Adipocyte (in vitro differentiated cells): ENCODE measurements at regions not wholly inside any gene's neighbourhood (a gene's known extent, or its start where the extent isn't known, plus 50 kb on each side); places are given as distances from the start of the nearest gene placed in this dataset.
"Not testable (repeated sequence)": the region's sequence is repeated elsewhere in the genome, so short reads cannot be mapped to it uniquely, and the experiment has no call there.

Source experiments
- DNase-seq: peaks from one replicate; pipeline ENCODE4 v3.0.0-alpha.2; 2015; ENCODE audit warnings: low read depth
- H3K27me3 ChIP-seq: replicated peaks from 2 replicates; pipeline ENCODE4 v1.7.0; 2013; ENCODE audit warnings: mild to moderate bottlenecking, low read length, moderate library complexity; ENCODE audit not compliant: control insufficient read depth, insufficient read depth
- H3K36me3 ChIP-seq: 2 replicates; pipeline ENCODE4 v1.7.0; 2013; ENCODE audit warnings: low read length, mild to moderate bottlenecking, moderate library complexity; ENCODE audit not compliant: control insufficient read depth, insufficient read depth, severe bottlenecking
- H3K4me1 ChIP-seq: 2 replicates; pipeline ENCODE4 v1.7.0; 2013; ENCODE audit warnings: mild to moderate bottlenecking, low read length, moderate library complexity; ENCODE audit not compliant: control insufficient read depth, insufficient read depth
- H3K4me3 ChIP-seq: 2 replicates; pipeline ENCODE4 v1.7.0; 2013; ENCODE audit warnings: mild to moderate bottlenecking, low read length, moderate library complexity
- H3K9ac ChIP-seq: 2 replicates; pipeline ENCODE4 v1.7.0; 2013; ENCODE audit warnings: mild to moderate bottlenecking, low read length, moderate library complexity
- H3K9me3 ChIP-seq: 2 replicates; pipeline ENCODE4 v1.7.0; 2013; ENCODE audit warnings: mild to moderate bottlenecking, low read length, moderate library complexity; ENCODE audit not compliant: control insufficient read depth

DNA sequence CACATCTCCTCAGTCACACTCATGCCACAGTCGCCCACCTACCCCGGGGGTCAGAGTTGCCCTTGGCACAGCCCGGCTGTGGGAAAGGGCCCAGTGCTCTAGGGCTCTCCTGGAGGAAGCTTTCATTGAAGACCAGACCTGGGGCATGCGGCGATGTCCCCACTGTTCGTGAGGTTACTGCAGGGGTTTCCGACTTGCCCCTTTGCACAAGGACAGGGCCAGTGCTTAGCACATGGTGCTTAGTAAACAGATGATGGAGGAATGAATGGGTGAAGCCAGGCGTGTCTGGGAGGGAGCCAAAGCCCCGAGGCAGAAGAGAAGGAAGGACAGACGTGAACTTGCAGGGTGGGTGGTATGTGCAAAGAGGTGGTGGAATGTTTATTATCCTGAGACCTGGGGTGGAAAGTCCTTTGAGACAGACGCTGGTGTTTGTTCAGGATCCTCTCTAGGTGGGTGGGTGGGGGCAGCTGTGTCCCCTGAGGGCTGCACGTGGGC, 205.9 kb upstream of the ARL4C start:
- no peak overlapping the region for H3K9ac ChIP-seq
- H3K36me3 ChIP-seq, result no peaks in the 10 kb centered on the region
- H3K27me3 ChIP-seq, result no peaks in the 10 kb centered on the region

DNA sequence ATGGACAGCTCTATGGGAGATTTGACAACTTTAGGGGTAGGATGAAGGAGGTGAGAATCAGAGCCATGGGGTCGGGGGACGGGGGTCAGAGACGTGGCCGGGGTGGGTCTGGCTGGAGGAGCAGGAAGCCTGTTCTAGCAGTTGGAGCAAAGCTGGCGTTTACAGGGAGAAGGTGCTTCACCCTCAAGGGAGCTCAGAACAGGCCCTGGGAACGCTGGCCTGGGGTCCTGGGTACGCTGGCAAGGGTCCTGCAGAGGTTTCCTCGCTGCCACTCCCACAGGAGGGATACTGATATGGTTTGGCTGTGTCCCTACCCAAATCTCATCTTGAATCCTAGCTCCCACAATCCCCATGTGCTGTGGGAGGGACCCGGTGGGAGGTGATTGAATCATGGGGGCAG, 205.0 kb upstream of the ARL4C start:
- no peaks in the 10 kb centered on the region for H3K4me1 ChIP-seq
- DNase-seq, result no peak
- no peak overlapping the region for H3K4me3 ChIP-seq
- H3K9me3 ChIP-seq, result peaks cover 9% of the 10 kb centered on the region
- H3K9ac ChIP-seq, result no peak overlapping the region
- no peaks in the 10 kb centered on the region for H3K36me3 ChIP-seq
- H3K27me3 ChIP-seq, result no peaks in the 10 kb centered on the region

More for the DNA sequence above, 205.9 kb upstream of the ARL4C start:
- Histone ChIP-seq H3K9me3 (no peaks in the 10 kb centered on the region), H3K4me1 (no peaks in the 10 kb centered on the region), H3K4me3 (no peak overlapping the region)
- DNase-seq, result no peak

DNA sequence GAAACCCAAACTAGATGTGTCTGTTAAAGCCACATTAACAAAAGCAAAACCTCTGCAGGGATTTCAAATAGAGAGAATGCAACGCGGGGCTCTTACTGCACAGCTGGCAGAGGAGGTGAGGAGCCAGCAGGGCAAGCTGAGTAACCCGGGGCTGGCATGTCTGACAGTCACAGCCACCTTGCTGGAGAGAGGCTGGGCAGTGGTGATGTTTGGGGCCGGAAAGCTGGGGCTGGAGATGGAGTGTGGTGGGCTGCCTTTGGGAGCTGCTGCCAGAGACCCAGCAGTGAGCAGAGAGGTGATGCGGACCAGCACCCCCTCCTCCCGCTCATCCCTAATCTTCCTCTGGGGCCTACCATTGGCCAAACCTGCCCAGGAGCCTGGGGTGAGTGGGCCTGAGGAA, 204.5 kb upstream of the ARL4C start:
- H3K27me3 ChIP-seq, result no peaks in the 10 kb centered on the region
- H3K9me3 ChIP-seq, result peaks cover 12% of the 10 kb centered on the region
- no peak for DNase-seq
- no peak overlapping the region for H3K9ac ChIP-seq
- no peaks in the 10 kb centered on the region for H3K36me3 ChIP-seq
- H3K4me3 ChIP-seq, result no peak overlapping the region
- no peaks in the 10 kb centered on the region for H3K4me1 ChIP-seq

DNA sequence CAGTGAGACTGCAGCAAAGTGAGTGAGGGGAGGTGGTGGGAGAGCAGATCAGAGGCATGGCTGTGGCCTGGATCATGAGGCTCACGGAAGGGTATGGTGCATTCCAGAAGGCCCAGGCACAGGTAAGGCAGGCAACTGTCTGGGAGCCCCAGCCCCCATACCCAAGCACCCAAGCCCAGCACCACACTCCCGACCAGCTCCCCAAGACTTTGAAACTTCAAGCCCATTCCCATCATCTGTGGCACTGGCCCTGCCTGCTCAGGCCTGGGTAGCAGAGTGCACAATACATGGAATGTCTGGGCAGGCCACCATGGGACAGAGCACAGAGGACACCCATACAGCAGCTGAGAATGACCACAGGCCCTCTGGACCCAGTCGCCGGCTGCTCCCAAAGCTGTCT, 202.6 kb upstream of the ARL4C start:
- H3K36me3 ChIP-seq, result no peaks in the 10 kb centered on the region
- H3K9me3 ChIP-seq, result peaks cover 18% of the 10 kb centered on the region
- no peak for DNase-seq
- no peak overlapping the region for H3K4me3 ChIP-seq
- peaks cover 7% of the 10 kb centered on the region for H3K4me1 ChIP-seq
- no peaks in the 10 kb centered on the region for H3K27me3 ChIP-seq
- no peak overlapping the region for H3K9ac ChIP-seq

DNA sequence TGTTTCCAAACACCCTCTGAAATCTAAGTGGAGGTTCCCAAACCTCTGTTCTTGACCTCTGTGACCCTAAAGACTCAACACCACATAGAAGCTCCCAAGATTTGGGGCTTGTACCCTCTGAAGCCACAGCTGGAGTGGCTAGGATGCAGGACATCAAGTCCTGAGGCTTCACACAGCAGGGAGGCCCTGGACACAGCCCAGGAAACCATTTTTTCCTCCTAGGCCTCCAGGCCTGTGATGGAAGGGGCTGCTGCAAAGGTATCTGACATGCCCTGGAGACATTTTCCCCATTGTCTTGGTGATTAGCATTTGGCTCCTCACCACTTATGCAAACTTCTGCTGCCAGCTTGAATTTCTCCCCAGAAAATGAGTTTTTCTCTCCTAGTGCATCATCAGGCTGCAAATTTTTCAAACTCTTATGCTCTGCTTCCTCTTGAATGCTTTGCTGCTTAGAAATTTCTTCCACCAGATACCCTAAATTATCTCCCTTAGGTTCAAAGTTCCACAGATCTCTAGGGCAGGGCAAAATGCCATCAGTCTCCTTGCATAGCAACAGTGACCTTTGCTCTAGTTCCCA, 200.5 kb upstream of the ARL4C start:
- H3K27me3 ChIP-seq, H3K4me3 ChIP-seq, DNase-seq, H3K9ac ChIP-seq, H3K36me3 ChIP-seq: not testable (repeated sequence)
- peaks cover 18% of the 10 kb centered on the region for H3K9me3 ChIP-seq
- H3K4me1 ChIP-seq, result peaks cover 15% of the 10 kb centered on the region

DNA sequence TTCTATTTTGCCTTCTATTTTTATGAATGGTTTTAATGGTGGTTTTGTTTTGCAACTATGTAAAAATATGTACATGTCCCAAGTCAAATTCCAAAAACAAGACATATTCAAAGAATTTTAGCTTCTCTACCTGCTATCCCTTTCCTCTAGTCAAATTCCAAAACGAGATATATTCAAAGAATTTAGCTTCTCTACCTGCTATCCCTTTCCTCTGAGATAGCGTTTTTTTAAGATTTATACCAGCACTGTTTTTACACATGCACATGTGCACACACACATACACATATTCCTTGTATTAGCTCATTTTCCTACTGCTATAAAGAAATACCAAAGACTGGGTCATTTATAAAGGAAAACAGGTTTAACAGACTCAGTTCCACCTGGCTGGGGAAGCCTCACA, 199.1 kb upstream of the ARL4C start:
- H3K9me3 ChIP-seq, result peaks cover 18% of the 10 kb centered on the region
- no peaks in the 10 kb centered on the region for H3K36me3 ChIP-seq
- H3K27me3 ChIP-seq, result no peaks in the 10 kb centered on the region
- no peak overlapping the region for H3K9ac ChIP-seq
- no peak overlapping the region for H3K4me3 ChIP-seq
- no peak for DNase-seq
- peaks cover 25% of the 10 kb centered on the region for H3K4me1 ChIP-seq

DNA sequence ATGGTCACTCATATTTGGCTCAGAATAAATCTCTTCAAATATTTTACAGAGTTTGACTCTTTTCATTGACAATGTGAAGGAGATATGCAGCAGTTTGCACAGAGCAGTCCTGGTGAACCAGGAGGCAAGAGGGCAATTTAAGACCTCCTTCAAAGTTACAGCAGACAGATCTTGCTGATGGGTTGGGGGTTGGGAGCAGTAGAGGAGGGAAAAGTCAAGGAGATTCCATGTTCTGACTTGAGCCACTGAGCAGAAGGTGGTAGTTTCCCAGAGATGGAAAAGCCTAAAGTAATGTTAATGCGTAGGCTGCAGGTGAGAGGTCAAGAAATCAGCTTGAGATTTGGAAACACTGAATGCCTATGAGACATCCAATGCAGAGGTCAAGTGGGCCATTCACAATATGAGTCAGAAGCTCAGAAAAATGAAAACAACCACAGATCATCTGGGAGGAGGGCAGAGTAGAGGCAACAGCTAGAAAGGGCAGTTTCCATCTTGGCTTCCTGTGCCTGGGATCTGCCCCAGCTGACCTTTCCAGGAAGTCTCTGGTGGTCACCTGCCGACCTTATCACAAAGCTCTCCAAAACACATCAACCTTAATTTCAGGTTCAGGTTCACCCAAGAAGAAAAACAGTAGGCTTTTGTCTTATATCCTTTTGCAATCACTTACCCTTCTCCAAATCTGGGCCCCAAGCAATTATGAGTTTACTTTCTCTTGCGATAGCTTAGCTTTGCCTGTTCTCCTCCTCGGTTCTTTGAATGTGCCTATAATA, 197.5 kb upstream of the ARL4C start:
- peak overlapping the region; percentile 53 for H3K4me3 ChIP-seq
- peaks cover 18% of the 10 kb centered on the region for H3K9me3 ChIP-seq
- DNase-seq, result peak; percentile 50
- peaks cover 32% of the 10 kb centered on the region for H3K4me1 ChIP-seq
- no peaks in the 10 kb centered on the region for H3K36me3 ChIP-seq
- no peak overlapping the region for H3K9ac ChIP-seq
- H3K27me3 ChIP-seq, result no peaks in the 10 kb centered on the region

DNA sequence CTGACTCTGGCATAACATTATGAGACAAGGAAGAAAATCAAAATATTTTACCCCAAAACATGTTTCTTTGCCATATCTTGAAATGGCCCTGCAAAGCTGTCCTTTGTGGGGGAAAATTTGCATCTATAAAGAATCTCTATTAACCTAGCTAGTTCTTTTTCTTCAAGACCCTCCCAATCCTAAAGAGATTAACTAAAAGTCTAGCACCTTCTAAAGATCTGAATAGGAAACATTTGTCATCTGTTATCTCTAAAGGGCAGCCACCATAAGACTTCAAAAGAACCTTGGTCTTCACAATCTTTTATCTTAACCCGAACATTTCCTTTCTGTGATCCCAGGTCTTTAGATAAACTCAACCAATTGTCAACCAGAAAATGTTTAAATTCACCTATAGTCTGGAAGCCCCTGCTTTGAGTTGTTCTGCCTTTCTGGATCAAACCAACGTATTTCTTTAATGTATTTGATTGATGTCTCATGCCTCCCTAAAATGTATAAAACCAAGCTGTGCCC, 196.9 kb upstream of the ARL4C start:
- Histone ChIP-seq H3K9me3 (peaks cover 18% of the 10 kb centered on the region), H3K4me1 (peaks cover 32% of the 10 kb centered on the region)
- not testable (repeated sequence) for H3K36me3 ChIP-seq, H3K4me3 ChIP-seq, DNase-seq, H3K9ac ChIP-seq, H3K27me3 ChIP-seq

DNA sequence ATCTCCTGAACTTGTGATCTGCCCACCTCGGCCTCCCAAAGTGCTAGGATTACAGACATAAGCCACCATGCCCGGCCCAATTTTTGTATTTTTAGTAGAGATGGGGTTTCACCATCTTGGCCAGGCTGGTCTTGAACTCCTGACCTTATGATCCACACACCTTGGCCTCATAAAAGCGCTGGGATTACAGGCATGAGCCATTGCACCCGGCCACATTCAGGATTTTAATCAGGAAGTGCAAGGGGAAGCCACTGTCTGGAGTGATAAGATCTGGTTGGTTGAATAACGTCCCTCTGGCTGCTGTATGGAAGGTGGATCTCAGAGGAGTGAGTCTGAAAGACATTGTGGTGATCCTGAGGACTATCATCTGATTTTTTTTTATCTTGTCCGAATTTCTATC, 196.3 kb upstream of the ARL4C start:
- Histone ChIP-seq H3K9me3 (peaks cover 18% of the 10 kb centered on the region), H3K4me1 (peaks cover 32% of the 10 kb centered on the region)
- not testable (repeated sequence) for H3K4me3 ChIP-seq, H3K36me3 ChIP-seq, H3K9ac ChIP-seq, DNase-seq, H3K27me3 ChIP-seq

DNA sequence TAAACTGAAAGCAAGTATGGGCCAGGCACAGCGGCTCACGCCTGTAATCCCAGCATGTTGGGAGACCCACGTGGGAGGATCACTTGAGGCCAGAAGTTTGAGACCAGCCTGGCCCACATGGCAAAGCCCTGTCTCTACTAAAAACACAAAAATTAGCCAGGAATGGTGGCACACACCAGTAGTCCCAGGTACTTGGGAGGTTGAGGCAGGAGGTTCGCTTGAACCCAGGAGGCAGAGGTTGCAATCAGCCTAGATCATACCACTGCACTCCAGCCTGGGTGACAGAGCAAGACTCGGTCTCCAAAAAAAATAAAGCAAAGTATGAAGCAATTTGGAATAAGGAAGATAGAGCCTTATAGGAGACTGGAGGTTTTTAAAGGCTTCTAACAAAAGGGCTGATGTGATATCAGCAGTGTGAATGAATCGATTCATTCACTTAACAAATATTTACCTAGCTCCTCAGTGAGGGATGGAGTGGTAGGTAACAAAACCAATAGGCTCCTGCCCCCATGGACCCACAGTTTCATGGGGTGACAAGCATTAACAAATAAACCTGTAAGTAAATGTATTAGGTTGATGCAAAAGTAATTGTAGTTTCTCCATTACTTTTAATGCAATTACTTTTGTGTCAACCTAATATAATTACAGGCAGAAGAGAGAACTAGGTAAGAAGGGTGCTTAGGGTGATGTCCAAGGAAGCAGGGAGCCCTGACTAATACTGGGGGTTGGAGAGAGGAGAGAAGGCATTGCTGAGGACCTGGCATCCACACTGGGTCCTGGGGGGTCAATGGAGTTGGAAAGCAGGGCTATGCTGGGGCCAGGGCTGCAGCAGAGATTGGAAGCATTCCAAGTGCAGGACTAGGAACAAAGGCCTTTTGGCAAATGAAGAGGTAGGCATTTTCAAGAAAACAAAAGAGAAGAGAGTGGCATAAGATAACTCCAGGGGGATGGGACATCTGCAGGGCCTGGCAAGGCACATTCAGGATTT, 195.4 kb upstream of the ARL4C start:
- peaks cover 32% of the 10 kb centered on the region for H3K4me1 ChIP-seq
- no peaks in the 10 kb centered on the region for H3K27me3 ChIP-seq
- no peak for DNase-seq
- no peak overlapping the region for H3K4me3 ChIP-seq
- no peaks in the 10 kb centered on the region for H3K36me3 ChIP-seq
- peaks cover 13% of the 10 kb centered on the region for H3K9me3 ChIP-seq
- H3K9ac ChIP-seq, result no peak overlapping the region

DNA sequence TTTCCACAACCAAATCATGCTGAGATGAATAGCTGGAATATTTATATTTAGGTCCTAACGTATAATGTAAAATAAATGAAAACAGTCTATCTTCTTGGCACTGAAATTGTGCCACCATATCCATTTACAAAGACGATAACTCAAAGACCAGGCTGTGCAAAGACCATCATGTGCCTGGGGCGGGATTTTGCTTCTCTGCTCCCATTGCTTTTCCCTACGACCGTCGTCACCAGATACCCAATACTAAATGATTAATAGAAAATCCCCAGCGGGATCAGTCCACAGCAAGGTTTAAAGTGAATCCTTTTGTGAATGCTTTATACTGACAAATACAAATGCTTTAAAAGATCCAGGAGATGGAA, 194.3 kb upstream of the ARL4C start:
- peaks cover 32% of the 10 kb centered on the region for H3K4me1 ChIP-seq
- peak overlapping the region; percentile 3 for H3K4me3 ChIP-seq
- peaks cover 6% of the 10 kb centered on the region for H3K9me3 ChIP-seq
- no peak for DNase-seq
- H3K36me3 ChIP-seq, result no peaks in the 10 kb centered on the region
- no peak overlapping the region for H3K9ac ChIP-seq
- no peaks in the 10 kb centered on the region for H3K27me3 ChIP-seq
